MM.1S (cell line): ENCODE measurements at regions not wholly inside any gene's neighbourhood (a gene's known extent, or its start where the extent isn't known, plus 50 kb on each side); places are given as distances from the start of the nearest gene placed in this dataset.

Source experiments
- CTCF ChIP-seq: fragments of 300-600 bp; sonication (generic); IDR thresholded peaks from 2 replicates; pipeline ENCODE4 v1.5.1; 2016; ENCODE audit warnings: antibody characterized with exemption, low read length, mixed read lengths
- EZH2 ChIP-seq: fragments of 300-600 bp; sonication (generic); optimal IDR thresholded peaks from 2 replicates; pipeline ENCODE3; 2017; ENCODE audit warnings: low read depth, mild to moderate bottlenecking, antibody characterized with exemption, low read length, mixed read lengths
- EZH2phosphoT487 ChIP-seq: fragments of 300-600 bp; sonication (generic); IDR thresholded peaks from 2 replicates; pipeline ENCODE4 v1.6.1; 2018; ENCODE audit warnings: antibody characterized with exemption, low read length

- TF ChIP-seq CTCF (no peak), EZH2phosphoT487 (no peak), EZH2 (no peak)
These were observed 117.2 kb upstream of the MSX2 start for GRCh38 chr5:174607205-174607604.
